GM21529 (cell line): ENCODE measurements at regions not wholly inside any gene's neighbourhood (a gene's known extent, or its start where the extent isn't known, plus 50 kb on each side); places are given as distances from the start of the nearest gene placed in this dataset.
"Not testable (repeated sequence)": the region's sequence is repeated elsewhere in the genome, so short reads cannot be mapped to it uniquely, and the experiment has no call there.

Experiments used
- ATAC-seq: cut with Tn5 transposase; IDR thresholded peaks from one replicate; pipeline ENCODE4 v1.9.1; 2021; ENCODE audit not compliant: unreplicated experiment

DNA sequence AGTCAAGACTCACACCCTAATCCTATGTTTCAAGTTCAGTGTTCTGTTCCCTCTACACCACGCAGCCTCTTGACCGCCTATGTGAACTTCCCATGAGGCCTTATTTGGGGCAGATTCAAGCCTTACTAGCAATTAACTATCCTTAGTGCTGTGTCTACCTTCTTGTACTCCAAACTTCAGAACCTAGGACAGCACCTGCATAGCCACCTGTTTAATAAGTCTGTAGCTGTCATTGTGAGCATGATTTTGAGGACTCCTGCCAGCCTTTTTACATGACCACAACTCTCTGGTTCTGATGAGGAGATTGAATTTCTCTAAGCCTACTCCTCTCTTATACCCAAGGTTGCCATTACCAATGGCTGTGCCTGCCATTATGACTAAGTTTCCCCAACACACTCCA, 50.8 kb upstream of the PCSK1 start:
- no peak for ATAC-seq

GRCh38 chr5:96487859-96488258, 54.8 kb upstream of the PCSK1 start:
- no peak for ATAC-seq

DNA sequence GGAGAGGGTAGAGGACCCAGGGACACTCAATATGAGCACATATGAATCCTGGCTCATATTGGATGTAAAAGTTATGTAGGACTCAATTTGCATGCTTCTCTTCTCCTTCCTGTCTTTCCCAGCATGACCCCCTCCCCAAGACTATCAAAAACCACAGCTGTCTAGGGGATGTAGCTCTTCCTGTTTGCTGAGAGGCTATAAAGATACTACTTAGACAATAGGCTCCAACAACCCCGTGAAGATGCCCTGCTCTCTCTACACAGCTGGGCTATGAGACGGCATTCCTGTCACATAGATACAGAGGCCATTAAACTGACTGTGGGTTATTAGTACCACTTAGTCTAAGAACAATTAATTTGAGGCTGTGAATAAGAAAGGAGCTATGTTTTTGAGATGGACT, 56.5 kb upstream of the PCSK1 start:
- no peak for ATAC-seq

GRCh38 chr5:96492459-96493047, 59.5 kb upstream of the PCSK1 start:
- no peak for ATAC-seq

DNA sequence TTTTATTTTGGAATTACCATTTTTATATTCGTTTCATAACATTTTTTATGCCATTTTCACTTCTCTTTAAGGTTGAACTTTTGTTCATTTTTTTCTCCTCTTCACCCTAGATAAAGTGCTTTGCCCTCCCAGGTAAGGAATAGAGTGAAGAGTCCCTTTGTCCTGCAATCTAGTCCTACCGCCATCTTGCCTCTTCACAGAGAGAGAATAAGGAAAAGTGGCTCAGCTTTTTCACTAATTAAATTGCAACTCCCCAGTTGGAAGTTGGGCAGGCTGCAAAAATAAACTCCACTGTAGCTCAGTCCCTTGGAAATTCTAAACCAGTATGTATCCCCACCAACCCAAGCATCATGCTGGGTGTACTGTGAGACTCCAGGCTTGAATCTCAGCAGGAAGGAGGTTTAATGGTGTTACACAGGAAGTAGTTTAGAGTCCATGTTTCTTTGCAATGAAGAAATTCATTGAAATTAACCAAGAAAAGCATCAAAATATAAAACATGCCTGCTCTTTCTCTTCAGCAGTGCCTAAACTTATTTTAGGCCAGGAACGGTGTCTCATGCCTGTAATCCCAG, 60.3 kb upstream of the PCSK1 start:
- no peak for ATAC-seq

DNA sequence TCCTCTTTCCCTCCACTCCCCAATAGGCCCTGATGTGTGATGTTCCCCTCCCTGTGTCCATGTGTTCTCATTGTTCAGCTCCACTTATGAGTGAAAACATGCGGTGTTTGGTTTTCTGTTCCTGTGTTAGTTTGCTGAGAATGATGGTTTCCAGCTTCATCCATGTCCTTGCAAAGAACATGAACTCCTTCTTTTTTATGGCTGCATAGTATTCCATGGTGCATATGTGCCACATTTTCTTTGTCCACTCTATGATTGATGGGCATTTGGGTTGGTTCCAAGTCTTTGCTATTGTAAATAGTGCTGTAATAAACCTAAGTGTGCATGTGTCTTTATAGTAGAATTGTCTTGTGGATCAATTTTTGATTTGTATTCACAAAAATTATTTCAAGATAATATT, 62.4 kb upstream of the PCSK1 start:
- not testable (repeated sequence) for ATAC-seq

- ATAC-seq = not testable (repeated sequence)
These were observed 64.0 kb upstream of the PCSK1 start for GRCh38 chr5:96497027-96497426.

GRCh38 chr5:96499753-96500345, 66.8 kb upstream of the PCSK1 start:
- ATAC-seq = no peak

- ATAC-seq = no peak
These were observed 69.1 kb upstream of the PCSK1 start for GRCh38 chr5:96501991-96502646.

GRCh38 chr5:96503501-96504236, 70.6 kb upstream of the PCSK1 start:
- no peak for ATAC-seq

DNA sequence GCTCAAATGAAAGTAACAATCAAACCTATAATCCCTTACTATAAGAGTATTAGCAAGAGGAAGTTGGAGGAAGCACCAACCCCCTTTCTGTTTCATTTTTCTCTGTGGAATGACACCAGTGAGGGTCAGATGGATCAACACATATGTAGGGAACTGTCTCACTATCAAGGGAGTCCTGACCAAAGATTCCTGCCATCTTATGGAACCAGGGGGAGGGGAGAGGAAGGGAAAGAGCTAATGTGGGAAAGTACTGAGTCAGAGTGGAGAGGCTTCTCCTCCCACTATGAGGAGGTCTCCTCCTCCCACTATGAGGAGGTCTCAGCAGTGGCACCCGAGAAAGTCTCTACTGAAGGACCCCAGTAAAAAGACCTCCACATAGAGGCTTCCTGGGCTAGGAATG, 73.3 kb upstream of the PCSK1 start:
- no peak for ATAC-seq

- no peak for ATAC-seq
These were observed 73.9 kb upstream of the PCSK1 start for GRCh38 chr5:96506866-96507527.

DNA sequence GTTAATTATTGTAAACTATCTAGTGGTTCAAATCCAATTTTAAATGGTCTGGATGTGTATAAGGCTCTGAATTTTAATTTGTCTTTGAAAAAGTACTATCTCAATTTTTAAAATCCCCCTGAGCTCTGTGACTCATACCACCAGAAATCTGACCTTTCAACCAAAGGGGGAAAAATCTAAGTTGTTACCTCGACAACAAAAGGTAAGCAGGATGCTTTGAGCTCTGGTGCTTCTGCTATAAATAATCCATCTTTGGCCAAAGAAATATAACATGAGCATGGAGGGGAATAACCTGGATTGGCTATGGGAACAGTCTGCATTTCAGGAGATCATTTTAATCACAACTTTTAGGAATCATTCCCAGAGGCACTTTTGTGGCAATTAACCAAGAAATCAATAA, 76.3 kb upstream of the PCSK1 start:
- no peak for ATAC-seq

DNA sequence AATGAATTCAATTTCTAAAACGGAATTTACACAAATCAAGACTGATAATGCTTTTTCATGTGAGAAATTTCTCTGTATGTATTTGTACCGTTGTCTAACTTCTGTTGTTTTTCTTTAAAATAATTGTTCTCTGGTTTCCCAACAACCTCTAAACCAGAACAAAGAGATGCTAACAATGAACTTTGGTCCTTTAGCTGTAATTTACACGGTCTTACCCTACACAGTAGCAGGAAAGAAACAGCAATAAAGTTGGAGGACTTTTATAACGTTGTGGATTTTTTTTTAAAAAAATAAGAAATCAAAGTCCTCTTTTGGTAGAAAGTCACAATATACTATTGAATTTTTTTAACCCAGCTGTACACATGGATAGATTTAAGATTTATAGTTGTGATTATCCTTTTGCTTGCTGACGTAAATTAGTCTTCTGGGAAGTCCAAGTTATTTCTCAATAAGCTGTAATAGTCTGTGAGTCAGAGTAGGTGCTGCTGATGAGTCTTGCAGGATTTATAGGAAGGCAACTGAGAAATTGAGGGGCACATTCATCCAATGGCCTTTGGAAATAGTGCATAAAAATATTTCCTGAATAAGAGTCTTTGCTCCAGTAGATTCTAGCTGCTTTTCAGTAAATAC, 76.8 kb upstream of the PCSK1 start:
- ATAC-seq = no peak

- ATAC-seq = no peak
These were observed 83.6 kb upstream of the PCSK1 start for GRCh38 chr5:96516631-96517071.

- no peak for ATAC-seq
These were observed 84.2 kb upstream of the PCSK1 start for GRCh38 chr5:96517295-96517694.

- ATAC-seq = no peak
These were observed 87.3 kb upstream of the PCSK1 start for GRCh38 chr5:96520345-96520744.

- ATAC-seq = no peak
These were observed 89.7 kb upstream of the PCSK1 start for GRCh38 chr5:96522635-96523355.

DNA sequence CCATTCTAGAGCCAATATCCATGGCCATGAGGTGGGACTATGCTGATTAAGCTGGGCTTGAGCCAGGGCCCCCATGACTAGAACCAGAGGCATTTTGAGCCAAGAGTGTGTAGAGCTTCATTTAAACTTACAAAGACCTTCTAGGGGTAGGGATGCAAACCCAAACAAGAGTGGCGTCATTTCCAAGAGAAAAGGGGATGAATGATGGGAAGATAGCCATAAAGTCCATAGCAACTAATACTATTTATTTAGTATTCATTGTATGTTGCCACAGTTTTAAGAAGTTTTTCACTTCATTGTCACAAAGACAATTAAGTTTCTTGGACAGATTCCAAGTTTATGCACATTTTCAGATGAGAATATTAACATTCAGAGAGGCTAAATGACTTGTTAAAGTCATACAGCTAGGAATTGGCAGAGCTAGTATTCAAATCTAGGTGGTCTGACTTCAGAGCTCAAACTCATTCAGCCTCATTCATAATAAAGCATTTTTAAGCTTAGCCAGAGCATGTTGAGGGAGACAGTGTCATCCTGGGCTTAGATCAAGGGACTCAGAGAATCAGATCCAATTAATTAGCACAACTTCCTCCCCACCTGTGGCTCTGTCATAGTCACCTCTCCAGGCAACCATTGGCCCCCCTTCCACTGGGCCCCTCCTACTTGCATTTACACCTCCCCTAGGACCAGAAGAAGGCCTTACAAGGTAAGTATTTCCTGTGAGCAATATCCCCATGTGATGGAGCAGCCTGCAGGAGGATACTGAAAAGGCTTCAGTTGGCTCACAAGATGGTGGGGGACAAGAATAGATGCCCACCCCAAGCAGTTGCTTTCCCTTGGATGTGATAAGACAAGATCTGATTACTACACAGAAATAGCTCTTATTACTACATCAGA, 95.0 kb upstream of the PCSK1 start:
- no peak for ATAC-seq
